ENCODE measurements at regions not wholly inside any gene's neighbourhood (a gene's known extent, or its start where the extent isn't known, plus 50 kb on each side); places are given as distances from the start of the nearest gene placed in this dataset.

DNA sequence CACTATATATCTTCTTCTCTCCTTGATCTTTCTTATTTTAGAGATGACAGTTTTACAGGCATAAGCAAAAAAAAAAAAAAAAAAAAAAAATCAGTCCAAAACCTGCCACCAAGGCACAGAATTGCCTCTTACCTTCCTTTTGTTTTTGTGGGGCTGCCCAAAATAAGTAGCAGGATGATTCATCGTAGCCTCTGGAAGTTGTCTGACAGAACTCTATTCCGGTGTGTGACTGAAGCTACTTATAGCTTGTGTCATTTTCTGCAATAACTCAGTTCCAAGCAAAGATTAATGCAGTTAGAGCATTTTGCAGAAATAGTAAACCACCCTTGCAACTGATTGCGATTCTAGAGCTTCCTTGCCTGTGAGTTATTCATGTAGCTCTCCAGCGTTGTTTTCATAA is 186.8 kb downstream of the KIF2B start:
- TF ChIP-seq GATA3 (IDR thresholded peaks at IDR 0.05; ENCODE audit: low read depth, low read length), result no peak
- TF ChIP-seq GATA2 (IDR thresholded peaks at IDR 0.05; ENCODE audit: low read depth, low read length), result no peak
